Endodermal cell (in vitro differentiated cells): ENCODE measurements at regions not wholly inside any gene's neighbourhood (a gene's known extent, or its start where the extent isn't known, plus 50 kb on each side); places are given as distances from the start of the nearest gene placed in this dataset.

Source experiments
- DNase-seq: peaks from one replicate; pipeline ENCODE4 v3.0.0-alpha.2; 2017
- H3K27ac ChIP-seq: 2 replicates; pipeline ENCODE4 v1.5.1; 2013; ENCODE audit warnings: mild to moderate bottlenecking, low read depth, low read length, moderate library complexity
- H3K27me3 ChIP-seq: 2 replicates; pipeline ENCODE4 v1.6.1; 2013; ENCODE audit warnings: mild to moderate bottlenecking, low read length, moderate library complexity; ENCODE audit not compliant: insufficient read depth, control insufficient read depth, poor library complexity, severe bottlenecking
- H3K36me3 ChIP-seq: 2 replicates; pipeline ENCODE4 v1.7.0; 2013; ENCODE audit warnings: mild to moderate bottlenecking, low read length, moderate library complexity; ENCODE audit not compliant: control insufficient read depth, insufficient read depth
- H3K4me1 ChIP-seq: one replicate; pipeline ENCODE4 v1.7.0; 2013; ENCODE audit warnings: low read length; ENCODE audit not compliant: control insufficient read depth, insufficient read depth
- H3K4me3 ChIP-seq: 2 replicates; pipeline ENCODE4 v1.5.1; 2013; ENCODE audit warnings: mild to moderate bottlenecking, low read length, moderate library complexity
- H3K9ac ChIP-seq: 2 replicates; pipeline ENCODE4 v1.6.1; 2013; ENCODE audit warnings: mild to moderate bottlenecking, low read length, moderate library complexity; ENCODE audit not compliant: poor library complexity, severe bottlenecking; ENCODE audit errors: extremely low read depth
- H3K9me3 ChIP-seq: 2 replicates; pipeline ENCODE4 v1.6.1; 2013; ENCODE audit warnings: mild to moderate bottlenecking, low read length, moderate library complexity; ENCODE audit not compliant: control insufficient read depth
- H3K27ac Mint-ChIP-seq: 2 replicates; pipeline ENCODE4 v1.8.0; 2020; ENCODE audit warnings: mixed read lengths
- H3K27me3 Mint-ChIP-seq: 2 replicates; pipeline ENCODE4 v1.8.0; 2021; ENCODE audit warnings: mild to moderate bottlenecking, mixed read lengths; ENCODE audit not compliant: insufficient read depth
- H3K36me3 Mint-ChIP-seq: 2 replicates; pipeline ENCODE4 v1.8.0; 2020; ENCODE audit warnings: low read depth, mixed read lengths
- H3K4me1 Mint-ChIP-seq: 2 replicates; pipeline ENCODE4 v1.8.0; 2020; ENCODE audit warnings: mixed read lengths
- H3K4me3 Mint-ChIP-seq: 2 replicates; pipeline ENCODE4 v1.8.0; 2020; ENCODE audit warnings: mild to moderate bottlenecking, moderate library complexity, mixed read lengths
- H3K9me3 Mint-ChIP-seq: 2 replicates; pipeline ENCODE4 v1.8.0; 2020; ENCODE audit warnings: mild to moderate bottlenecking, mixed read lengths
- WGBS, 2 experiments: methylation state at CpG; one replicate each; pipeline versions ENCODE4 v1.1.5 to v1.1.7; 2013; ENCODE audit warnings: missing lambda C conversion rate in 2 of 2, mixed read lengths in 1 of 2; ENCODE audit not compliant: insufficient coverage in 1 of 2, insufficient read length in 1 of 2; 5-methylcytosine and 5-hydroxymethylcytosine counted together
- TF ChIP-seq, protein P1 (sequence below): fragments of 200-600 bp; sonication (generic); conservative IDR thresholded peaks from 2 replicates; pipeline ENCODE4 v1.5.0; 2021; ENCODE audit warnings: antibody characterized with exemption, mild to moderate bottlenecking

DNA sequence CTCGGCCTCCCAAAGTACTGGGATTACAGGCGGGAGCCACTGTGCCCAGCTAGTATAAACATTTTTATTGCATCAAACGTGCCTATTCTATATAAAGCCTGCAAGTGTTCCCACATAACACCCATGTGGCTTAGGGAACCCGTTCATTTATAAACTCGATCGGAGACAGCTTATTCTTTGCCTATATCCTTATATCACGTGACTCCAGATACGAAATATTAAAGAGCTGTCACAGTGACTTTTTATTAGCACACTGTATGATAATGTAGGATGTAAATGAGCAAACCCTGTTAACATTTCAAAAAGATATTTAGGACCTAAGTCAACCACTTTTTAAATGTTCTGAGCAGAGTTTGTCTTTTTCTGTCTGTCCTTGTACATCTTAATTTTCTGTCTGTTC, 642.9 kb upstream of the ADARB2 start:
- H3K9me3 Mint-ChIP-seq: no peaks in the 10 kb centered on the region
- WGBS, 2 experiments: 88 to 93% methylated on average over 7 to 8 of the region's 8 CpGs

DNA sequence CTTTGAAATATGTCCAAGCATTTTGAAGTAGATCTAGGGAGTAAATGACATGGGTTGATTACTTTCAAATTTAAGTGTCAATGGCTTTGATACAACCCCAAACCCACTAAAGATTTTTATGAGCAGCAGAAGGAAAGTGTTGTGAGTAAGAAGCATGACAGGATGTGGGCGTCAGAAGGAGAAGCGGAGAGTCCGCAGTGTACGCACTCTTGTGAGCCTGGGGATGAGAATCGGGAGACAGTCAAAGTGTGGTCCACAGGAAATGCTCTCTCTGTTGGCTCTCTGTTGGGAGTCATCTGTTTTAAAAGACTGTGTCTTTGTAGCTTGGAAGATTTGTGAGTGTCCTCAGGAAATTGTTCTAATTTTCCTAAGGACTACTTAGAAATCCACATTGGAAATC, 629.8 kb upstream of the ADARB2 start:
- Histone ChIP-seq H3K9ac (no peak overlapping the region), H3K36me3 (no peaks in the 10 kb centered on the region), H3K4me3 (no peak overlapping the region), H3K9me3 (peaks cover 7% of the 10 kb centered on the region), H3K27ac (no peak overlapping the region), H3K27me3 (no peaks in the 10 kb centered on the region), H3K4me1 (no peaks in the 10 kb centered on the region)
- Mint-ChIP-seq H3K9me3 (peaks cover 12% of the 10 kb centered on the region), H3K4me1 (no peaks in the 10 kb centered on the region), H3K36me3 (no peaks in the 10 kb centered on the region), H3K4me3 (no peak overlapping the region), H3K27ac (no peak overlapping the region), H3K27me3 (no peaks in the 10 kb centered on the region)
- TF ChIP-seq, protein P1, sequence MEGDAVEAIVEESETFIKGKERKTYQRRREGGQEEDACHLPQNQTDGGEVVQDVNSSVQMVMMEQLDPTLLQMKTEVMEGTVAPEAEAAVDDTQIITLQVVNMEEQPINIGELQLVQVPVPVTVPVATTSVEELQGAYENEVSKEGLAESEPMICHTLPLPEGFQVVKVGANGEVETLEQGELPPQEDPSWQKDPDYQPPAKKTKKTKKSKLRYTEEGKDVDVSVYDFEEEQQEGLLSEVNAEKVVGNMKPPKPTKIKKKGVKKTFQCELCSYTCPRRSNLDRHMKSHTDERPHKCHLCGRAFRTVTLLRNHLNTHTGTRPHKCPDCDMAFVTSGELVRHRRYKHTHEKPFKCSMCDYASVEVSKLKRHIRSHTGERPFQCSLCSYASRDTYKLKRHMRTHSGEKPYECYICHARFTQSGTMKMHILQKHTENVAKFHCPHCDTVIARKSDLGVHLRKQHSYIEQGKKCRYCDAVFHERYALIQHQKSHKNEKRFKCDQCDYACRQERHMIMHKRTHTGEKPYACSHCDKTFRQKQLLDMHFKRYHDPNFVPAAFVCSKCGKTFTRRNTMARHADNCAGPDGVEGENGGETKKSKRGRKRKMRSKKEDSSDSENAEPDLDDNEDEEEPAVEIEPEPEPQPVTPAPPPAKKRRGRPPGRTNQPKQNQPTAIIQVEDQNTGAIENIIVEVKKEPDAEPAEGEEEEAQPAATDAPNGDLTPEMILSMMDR: no peak
- whole genome bisulfite sequencing, 2 experiments: 89 to 100% methylated on average over 5 of the region's 5 CpGs
- no peak for DNase-seq

More for the DNA sequence above, 642.9 kb upstream of the ADARB2 start:
- H3K4me3 Mint-ChIP-seq: no peak overlapping the region
- no peaks in the 10 kb centered on the region for H3K36me3 Mint-ChIP-seq
- no peak overlapping the region for H3K27ac Mint-ChIP-seq
- no peak overlapping the region for H3K4me3 ChIP-seq
- DNase-seq: no peak
- no peak overlapping the region for H3K27ac ChIP-seq
- H3K36me3 ChIP-seq: no peaks in the 10 kb centered on the region
- no peaks in the 10 kb centered on the region for H3K27me3 ChIP-seq
- no peaks in the 10 kb centered on the region for H3K4me1 ChIP-seq
- H3K4me1 Mint-ChIP-seq: no peaks in the 10 kb centered on the region
- TF ChIP-seq, protein P1: no peak
- no peak overlapping the region for H3K9ac ChIP-seq
- H3K9me3 ChIP-seq: no peaks in the 10 kb centered on the region
- H3K27me3 Mint-ChIP-seq: no peaks in the 10 kb centered on the region

DNA sequence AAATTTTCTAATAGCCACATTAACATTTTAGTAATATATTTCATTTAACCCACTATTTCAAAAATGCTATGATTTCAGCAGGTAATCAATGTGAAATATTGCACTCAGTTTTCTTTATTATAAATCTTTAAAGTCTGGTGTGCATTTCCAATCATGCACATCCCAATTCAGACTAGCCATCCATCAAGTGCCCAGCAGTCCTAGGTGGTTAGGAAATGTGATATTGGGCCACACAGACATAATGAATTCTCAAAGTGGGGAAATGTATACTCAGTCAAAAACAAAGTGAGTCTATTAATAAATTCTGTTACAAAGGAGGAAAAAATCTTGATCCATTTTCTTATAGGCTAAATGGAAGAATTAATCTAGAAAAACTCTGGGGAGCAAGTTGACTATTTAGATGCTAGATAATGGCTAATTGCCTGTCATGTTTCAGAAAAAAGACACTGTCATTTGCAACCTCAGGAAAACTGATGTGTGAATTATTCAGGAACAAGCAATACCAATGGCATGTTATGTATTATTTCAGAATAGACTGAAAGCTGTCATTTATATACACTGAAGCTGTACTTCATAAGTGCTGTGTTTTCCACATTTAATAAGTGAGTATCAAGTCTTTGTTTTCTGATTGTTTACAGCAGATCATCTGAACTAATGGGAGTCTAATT, 629.1 kb upstream of the ADARB2 start:
- Histone ChIP-seq H3K9me3 (peaks cover 7% of the 10 kb centered on the region), H3K27ac (no peak overlapping the region), H3K36me3 (no peaks in the 10 kb centered on the region), H3K4me1 (no peaks in the 10 kb centered on the region), H3K9ac (no peak overlapping the region), H3K27me3 (no peaks in the 10 kb centered on the region), H3K4me3 (no peak overlapping the region)
- Mint-ChIP-seq H3K27me3 (no peaks in the 10 kb centered on the region), H3K36me3 (no peaks in the 10 kb centered on the region), H3K4me3 (no peak overlapping the region), H3K4me1 (no peaks in the 10 kb centered on the region), H3K27ac (no peak overlapping the region), H3K9me3 (peaks cover 12% of the 10 kb centered on the region)
- TF ChIP-seq, protein P1: no peak
- DNase-seq: no peak
